ENCODE measurements at regions not wholly inside any gene's neighbourhood (a gene's known extent, or its start where the extent isn't known, plus 50 kb on each side); places are given as distances from the start of the nearest gene placed in this dataset.

DNA sequence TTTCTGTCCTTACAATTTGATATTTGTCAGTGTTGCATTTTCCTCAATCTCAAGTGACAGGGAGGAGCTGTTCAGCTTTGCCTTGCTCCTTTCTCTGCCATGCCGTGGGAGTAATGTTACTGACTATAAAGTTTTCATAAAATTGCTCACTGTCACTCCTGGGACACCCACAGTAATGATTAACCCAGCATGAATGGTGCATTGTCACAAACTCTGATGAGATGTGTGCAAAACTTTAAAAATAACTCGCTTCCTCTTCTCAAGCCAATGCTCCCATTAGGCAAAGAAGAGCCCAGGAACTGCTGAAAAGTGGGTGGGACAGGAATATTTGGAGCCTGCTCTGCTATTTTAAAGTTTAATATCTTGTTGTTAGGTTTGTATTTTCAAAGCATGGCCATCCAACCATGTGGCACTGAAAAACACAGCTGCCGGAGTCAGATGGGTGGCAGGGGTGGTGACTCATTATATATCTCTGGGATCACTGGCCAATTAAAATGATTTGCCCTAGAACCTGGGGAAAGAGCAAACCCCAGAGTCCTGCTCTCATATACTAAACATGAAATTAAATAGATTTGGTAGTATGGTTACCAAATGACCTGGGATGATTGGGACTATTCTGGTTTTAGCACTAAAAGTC is 260.1 kb downstream of the BTBD3 start:
- TF ChIP-seq, protein P1, sequence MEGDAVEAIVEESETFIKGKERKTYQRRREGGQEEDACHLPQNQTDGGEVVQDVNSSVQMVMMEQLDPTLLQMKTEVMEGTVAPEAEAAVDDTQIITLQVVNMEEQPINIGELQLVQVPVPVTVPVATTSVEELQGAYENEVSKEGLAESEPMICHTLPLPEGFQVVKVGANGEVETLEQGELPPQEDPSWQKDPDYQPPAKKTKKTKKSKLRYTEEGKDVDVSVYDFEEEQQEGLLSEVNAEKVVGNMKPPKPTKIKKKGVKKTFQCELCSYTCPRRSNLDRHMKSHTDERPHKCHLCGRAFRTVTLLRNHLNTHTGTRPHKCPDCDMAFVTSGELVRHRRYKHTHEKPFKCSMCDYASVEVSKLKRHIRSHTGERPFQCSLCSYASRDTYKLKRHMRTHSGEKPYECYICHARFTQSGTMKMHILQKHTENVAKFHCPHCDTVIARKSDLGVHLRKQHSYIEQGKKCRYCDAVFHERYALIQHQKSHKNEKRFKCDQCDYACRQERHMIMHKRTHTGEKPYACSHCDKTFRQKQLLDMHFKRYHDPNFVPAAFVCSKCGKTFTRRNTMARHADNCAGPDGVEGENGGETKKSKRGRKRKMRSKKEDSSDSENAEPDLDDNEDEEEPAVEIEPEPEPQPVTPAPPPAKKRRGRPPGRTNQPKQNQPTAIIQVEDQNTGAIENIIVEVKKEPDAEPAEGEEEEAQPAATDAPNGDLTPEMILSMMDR (IDR thresholded peaks at IDR 0.05; ENCODE audit: poor library complexity): no peak
- TF ChIP-seq EZH2 (IDR thresholded peaks at IDR 0.05; ENCODE audit: borderline replicate concordance): no peak

Measured in hepatocyte (in vitro differentiated cells).